ENCODE measurements at regions not wholly inside any gene's neighbourhood (a gene's known extent, or its start where the extent isn't known, plus 50 kb on each side); places are given as distances from the start of the nearest gene placed in this dataset.

DNA sequence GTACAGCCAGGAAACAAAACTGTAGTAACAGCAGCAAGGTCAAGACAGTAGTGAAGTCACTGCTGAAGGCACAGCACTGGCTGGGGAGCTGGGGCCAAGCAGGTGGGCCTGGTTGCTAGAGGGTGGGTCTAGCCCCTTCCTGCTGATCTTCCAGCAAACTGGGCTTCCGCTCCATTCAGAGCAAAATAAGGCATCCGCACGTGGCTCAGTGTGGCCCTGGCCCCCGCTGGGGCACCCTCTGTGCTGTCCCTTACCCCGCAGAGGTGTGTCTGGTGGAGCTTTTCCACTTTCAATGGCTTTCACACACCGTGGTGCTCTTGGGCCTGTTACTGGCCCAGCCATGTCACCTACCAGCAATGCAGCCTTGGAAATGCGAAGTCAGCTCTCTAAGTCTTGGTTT is 162.4 kb upstream of the B3GAT1 start:
- no peak for DNase-seq (ENCODE audit: low read depth)

- DNase-seq (ENCODE audit: low read depth) = no peak
Measured at GRCh38 chr11:134573857-134574256, 161.8 kb upstream of the B3GAT1 start.

- DNase-seq (ENCODE audit: low read depth) = no peak
Measured at GRCh38 chr11:134572741-134573675, 161.0 kb upstream of the B3GAT1 start.

DNA sequence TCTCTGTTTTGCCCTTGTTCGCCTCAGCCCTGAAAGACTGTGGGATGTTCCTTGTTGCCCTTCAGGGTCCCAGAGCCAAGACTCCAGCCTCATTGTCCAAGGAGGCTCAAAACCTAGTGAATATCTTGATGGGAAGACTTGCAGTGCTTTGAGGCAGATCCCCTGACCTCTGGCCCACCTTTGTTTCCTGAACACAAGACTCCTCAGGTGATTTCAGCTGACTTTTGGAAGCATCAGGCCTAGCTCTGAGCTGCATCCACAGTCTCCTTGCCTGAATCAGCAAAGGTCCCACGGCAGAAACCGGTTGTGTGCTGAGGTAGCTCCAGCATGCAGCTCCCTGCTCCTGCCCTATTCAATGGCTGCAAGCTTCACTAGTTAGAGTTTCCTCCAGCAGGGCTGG is 159.3 kb upstream of the B3GAT1 start:
- DNase-seq (ENCODE audit: low read depth) = no peak

DNA sequence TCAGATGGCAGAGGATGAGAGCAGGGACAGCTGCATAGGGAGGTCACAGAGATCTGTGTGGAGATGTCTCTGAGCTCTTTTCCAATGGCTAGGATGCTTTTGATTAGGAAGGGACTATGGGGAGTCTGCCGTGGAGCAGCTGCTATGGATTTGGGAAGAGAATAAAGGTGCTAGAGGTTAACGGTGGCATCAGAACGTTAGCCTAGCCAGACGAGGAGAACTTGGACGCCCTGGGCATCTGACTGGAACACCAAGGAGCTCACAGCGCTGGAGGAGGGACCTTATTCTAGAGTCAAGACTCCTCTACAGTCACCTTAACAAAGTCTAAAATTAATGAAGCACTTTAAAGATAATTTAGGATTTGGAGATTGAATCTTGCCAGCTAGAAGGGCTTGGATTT is 157.2 kb upstream of the B3GAT1 start:
- no peak for DNase-seq (ENCODE audit: low read depth)

GRCh38 chr11:134566311-134566710 is 154.3 kb upstream of the B3GAT1 start:
- DNase-seq (ENCODE audit: low read depth) = no peak

DNA sequence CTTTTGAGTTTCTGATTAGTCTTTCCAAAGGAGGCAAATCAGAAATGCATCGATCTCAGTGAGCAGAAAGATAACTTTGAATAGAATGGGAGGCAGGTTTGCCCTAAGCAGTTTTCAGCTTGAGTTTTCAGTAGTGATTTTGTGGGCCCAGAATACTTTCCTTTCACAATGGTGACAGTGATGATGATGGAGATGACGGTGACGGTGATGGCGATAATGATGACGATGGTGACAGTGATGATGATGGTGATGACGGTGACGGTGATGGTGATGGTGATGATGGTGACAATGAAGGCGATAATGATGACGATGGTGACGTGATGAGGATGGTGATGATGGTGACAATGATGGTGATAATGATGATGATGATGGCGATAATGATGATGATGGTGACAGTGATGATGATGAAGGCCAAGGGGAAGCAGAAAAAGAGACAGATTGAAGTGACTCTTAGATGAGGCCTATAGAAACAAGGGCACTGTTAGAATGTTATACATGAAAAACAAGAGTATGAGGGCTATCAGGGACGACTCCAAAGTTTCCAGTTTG is 153.4 kb upstream of the B3GAT1 start:
- DNase-seq (ENCODE audit: low read depth) = no peak

GRCh38 chr11:134564472-134565200 is 152.6 kb upstream of the B3GAT1 start:
- no peak for DNase-seq (ENCODE audit: low read depth)

- no peak for DNase-seq (ENCODE audit: low read depth)
Measured at GRCh38 chr11:134562941-134563471, 151.0 kb upstream of the B3GAT1 start.

DNA sequence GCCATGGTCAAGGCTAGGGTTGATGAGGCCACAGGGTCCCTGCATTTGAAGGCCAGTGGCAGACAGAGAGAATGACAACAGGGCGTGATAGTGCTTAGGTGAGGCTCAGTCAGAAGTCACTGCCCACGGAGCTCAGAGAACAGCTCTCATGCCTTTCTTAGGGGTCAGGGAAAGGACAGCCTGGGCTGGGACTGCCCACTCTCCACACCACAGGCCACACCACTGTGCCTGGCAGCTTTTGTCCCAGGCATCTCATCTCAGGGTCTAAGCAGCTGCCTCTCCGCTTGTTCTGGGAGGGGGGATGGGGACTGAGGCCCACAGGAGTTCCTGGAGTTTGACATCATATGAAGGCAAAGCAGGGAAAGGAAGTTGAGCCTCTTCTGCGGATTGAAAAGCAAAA is 150.2 kb upstream of the B3GAT1 start:
- DNase-seq (ENCODE audit: low read depth) = no peak

DNA sequence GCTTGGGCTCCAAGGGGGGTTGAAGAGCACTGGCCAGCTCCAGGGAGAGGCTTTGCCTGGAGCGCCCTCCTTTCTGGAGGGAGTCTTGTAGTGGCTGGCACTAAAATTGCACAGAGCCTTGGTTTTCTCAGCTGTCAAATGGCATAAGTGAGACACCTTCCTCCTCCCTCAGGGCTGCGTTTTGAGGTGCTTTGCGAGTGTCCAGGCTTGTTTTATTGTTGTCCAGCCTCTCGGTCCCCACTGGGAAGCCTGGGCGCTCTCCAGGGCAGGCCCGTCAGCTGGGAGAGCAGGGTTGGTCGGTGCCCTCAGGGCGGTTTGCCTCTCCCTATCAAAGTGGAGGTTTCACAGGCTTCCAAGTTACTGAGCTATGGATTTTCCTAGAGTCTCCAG is 149.3 kb upstream of the B3GAT1 start:
- DNase-seq (ENCODE audit: low read depth) = no peak

DNA sequence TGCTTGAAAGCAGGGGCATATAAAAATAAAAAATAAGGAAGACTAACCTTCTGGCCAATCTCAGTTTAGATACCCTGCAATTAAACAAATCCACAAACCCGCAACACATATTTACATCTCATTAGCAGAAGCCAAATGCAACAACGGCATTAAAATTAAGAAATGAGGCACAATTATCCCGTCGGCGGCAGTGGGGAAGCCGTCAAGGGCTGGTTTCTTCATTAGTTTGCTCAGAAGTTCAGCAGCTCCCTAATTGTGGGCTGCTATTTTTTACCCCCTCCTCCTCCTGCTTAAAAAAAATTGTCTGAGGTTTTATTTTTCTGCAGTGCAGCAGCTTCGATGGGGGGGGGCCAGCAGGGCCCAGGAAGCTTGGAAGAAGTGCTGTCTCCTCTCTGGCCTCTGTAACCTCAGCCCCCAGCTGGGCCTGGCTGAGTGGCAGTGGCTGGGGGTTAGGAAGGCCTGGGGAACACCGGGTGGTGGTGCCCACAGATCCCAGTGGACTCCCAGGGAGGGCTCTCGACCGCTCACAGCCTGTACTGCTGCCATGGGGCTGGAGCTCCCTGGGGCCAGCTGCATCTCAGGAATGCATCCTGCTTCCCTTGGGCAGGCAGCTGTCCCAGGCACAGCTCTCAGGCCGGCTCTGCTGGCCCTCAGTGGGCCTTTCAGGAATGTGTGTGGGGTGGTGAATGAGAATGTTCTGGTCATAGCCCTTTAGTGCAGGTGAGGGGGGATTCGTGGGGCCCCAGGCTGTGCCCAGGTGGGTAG is 148.7 kb upstream of the B3GAT1 start:
- no peak for DNase-seq (ENCODE audit: low read depth)

DNA sequence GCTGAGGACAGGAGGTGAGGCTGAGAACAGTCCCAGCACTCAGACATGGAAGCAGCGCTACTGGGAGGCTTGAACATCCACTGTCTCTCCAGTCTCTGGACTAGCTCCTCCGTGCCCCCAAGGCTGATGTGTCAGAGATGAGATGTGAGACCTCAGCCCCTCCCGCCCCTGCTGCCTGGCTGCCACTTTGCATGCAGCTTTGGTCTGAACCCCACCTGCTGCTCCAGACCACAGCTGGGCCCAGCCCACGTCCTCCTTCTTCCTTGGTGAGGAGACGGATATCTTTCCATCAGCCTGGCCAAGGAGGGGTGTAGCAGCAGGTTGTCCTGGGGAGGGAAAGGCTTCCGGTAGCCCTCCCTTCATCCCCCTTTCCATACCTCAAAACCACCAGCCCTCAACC is 148.0 kb upstream of the B3GAT1 start:
- DNase-seq (ENCODE audit: low read depth) = no peak

- DNase-seq (ENCODE audit: low read depth) = no peak
Measured at GRCh38 chr11:134559602-134559962, 147.5 kb upstream of the B3GAT1 start.

DNA sequence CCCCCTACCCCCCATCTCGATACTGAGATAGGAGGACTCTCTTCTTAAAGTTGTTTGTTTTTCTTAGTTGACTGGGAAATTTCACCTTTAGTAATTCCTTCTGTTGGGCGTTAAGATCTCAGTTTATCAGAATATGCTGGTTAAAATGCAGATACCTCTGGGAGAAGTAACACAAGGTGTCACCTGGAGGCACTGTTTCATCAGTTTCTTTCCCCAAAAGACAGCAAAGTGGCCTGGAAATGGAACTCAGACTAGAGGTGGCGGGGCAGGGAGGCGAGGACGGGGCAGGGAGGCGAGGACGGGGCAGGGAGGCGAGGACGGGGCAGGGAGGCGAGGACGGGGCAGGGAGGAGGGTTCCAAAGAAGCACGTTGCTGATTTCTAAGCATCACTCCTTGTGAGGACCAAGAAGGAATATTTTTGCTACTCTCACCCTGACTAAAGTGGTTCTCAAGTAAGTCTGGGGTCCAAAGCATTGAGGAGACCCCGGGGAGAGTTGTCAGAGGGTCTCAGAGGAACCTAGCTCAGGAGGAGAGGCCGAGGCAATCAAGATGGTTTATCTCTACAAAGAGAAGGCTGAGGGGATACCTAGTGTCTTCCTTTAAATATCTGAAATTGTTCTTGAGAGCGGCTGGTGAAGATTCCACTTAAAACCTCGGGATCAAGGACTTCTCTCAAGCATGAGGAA is 147.0 kb upstream of the B3GAT1 start:
- DNase-seq (ENCODE audit: low read depth) = no peak

DNA sequence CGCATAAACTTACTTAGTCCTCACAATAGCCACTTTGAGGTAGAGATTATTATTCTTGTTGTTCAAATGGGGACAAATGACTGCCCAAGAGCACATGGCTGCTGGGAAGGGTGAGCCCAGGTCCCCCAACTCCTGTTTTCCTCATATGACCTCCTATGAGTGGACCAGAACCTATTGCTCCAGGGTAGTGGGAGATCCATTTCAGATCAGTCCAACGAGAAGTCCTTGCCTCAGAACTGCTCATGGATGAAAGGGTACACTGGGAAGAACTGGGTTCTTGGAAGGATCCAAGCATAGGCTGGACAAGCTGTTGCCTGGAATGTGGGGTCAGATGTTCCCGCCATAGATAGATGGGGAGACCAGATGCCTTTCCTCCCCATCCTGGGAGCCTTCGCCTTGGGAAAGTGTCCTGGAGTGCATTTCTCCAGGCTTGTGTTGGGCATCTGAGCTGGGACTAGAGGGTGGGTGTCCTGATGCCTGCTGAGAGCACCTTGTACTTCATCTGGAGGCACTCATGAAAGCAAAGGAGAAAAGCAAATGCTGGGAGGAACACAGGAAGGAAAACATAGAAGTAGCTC is 146.3 kb upstream of the B3GAT1 start:
- no peak for DNase-seq (ENCODE audit: low read depth)

DNA sequence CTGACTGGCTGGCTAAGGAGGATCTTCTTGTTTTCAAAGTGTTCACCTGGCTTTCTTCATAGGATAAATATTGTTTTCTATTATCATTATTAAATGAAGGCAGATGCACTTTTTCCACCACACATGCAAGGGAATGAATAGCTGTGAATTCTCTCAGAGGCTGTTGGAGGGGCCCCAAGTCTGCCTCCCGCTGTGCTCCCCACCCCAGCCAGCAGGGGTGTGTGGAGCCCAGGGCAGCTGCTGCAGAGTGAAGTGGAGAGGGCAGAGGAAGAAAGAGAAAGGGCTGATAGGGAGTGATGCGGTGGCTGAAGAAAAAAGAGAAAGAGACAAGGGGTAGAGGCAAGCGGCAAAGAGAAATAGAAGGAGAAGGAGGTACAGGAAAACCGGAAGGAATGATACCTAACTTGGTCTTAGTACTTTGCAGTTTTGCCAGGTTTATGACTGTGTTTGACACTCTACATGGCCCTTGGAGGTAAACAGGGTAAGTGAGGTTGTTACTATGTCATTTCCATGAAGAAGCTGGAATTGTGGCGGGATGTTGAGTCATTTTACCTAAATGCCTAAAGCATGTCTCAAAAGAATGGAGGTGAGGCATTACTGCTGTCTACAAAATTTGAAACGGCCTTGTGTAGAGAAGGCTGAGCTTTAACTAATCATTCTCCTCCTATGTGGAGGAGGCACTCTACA is 145.7 kb upstream of the B3GAT1 start:
- no peak for DNase-seq (ENCODE audit: low read depth)

DNA sequence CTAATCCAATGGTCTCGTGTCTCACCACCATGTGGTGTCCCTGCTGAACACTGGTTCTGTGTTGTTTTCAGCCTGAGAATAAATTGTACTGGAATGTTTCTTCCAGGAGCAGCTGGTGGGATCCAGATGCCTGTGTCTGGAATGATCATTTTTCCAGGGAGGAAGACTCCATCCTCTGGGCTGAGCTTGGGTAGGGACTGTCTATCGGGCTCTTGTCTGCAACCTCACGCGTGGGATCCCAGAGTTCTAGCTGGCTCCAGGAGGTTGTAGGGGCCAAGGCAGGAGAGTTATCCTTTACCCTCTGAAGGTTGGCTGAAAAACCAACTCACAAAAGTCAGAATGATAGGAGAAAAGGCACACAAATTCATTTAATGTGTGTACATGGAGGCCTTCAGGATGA is 144.1 kb upstream of the B3GAT1 start:
- DNase-seq (ENCODE audit: low read depth) = no peak

DNA sequence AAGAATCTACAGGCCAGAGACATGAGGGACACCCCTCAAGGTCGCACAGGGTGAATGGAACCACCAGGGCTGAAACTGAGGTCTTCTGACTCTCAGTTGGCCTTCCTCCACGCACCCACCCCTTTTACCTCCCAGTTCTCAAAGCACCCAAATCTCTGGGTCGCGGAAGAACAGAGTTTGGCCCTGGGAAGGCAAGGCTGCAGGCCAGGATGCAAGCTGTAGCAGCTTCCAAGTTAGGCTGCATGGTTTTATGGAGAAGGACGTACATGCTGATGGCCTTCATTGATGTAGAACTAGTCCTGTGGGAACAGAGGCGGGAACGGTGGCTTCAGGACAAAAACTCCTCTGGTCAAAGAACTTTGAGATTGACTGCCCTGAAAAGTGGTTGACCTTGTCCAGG is 143.5 kb upstream of the B3GAT1 start:
- no peak for DNase-seq (ENCODE audit: low read depth)

- no peak for DNase-seq (ENCODE audit: low read depth)
Measured at GRCh38 chr11:134554861-134555260, 142.8 kb upstream of the B3GAT1 start.

GRCh38 chr11:134554106-134554505 is 142.1 kb upstream of the B3GAT1 start:
- no peak for DNase-seq (ENCODE audit: low read depth)

All from ELR (cell line).